AG04450 (cell line): ENCODE measurements at regions not wholly inside any gene's neighbourhood (a gene's known extent, or its start where the extent isn't known, plus 50 kb on each side); places are given as distances from the start of the nearest gene placed in this dataset.

ENCODE experiments used
- CTCF ChIA-PET: fragments of 300-600, 350-600 bp; formaldehyde crosslinking; extraction: SDS; loops from one replicate; lab custom pipeline; 2022; ENCODE audit warnings: antibody characterized with exemption, inconsistent platforms; lab: Charles Lee
- POLR2A ChIA-PET: fragments of 350-600 bp; formaldehyde crosslinking; extraction: SDS; loops from one replicate; lab custom pipeline; 2021; ENCODE audit warnings: antibody characterized with exemption, inconsistent platforms; lab: Yijun Ruan, JAX
- DNase-seq: peaks from one replicate; pipeline ENCODE4 v3.0.0-alpha.2; 2011; ENCODE audit warnings: low read depth, low spot score
- H3K27ac ChIP-seq: one replicate; pipeline ENCODE4 v1.5.1; 2012; ENCODE audit warnings: low read depth, low read length, control low read depth
- H3K27me3 ChIP-seq: one replicate; pipeline ENCODE4 v1.6.0; 2012; ENCODE audit warnings: low read length; ENCODE audit not compliant: control insufficient read depth, insufficient read depth
- H3K4me3 ChIP-seq: 2 replicates; pipeline ENCODE4 v1.5.1; 2011; ENCODE audit warnings: mild to moderate bottlenecking, low read depth, low read length, control low read depth
- H3K9me3 ChIP-seq: 2 replicates; pipeline ENCODE4 v1.5.1; 2012; ENCODE audit warnings: low read length; ENCODE audit not compliant: control insufficient read depth, insufficient read depth
- TF ChIP-seq, protein P1 (sequence below): IDR thresholded peaks from 2 replicates; pipeline ENCODE4 v1.5.1; 2011; ENCODE audit warnings: low read depth, low read length, control low read depth, inconsistent platforms

DNA sequence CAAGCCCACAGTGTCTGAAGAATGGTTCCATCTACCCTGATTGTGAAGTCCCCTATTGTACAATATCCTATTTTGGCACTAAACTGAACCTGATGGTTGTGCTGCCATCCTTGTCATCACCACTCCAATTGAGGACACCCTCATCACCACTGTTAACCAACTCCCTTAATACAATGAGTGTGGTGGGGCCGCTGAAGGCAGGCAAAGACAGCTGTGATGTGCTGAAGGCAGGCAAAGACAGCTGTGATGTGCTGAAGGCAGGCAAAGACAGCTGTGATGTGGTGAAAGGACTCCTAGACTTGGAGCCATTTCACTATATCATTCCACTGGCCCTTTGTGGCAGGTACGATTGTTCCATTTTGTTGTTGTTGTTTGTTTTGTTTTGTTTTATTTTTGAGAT, 481.6 kb downstream of the SOX6 start:
- Histone ChIP-seq H3K27ac (no peak overlapping the region), H3K27me3 (no peaks in the 10 kb centered on the region), H3K9me3 (no peaks in the 10 kb centered on the region), H3K4me3 (no peak overlapping the region)
- POLR2A ChIA-PET, result no interaction called here
- TF ChIP-seq, protein P1, sequence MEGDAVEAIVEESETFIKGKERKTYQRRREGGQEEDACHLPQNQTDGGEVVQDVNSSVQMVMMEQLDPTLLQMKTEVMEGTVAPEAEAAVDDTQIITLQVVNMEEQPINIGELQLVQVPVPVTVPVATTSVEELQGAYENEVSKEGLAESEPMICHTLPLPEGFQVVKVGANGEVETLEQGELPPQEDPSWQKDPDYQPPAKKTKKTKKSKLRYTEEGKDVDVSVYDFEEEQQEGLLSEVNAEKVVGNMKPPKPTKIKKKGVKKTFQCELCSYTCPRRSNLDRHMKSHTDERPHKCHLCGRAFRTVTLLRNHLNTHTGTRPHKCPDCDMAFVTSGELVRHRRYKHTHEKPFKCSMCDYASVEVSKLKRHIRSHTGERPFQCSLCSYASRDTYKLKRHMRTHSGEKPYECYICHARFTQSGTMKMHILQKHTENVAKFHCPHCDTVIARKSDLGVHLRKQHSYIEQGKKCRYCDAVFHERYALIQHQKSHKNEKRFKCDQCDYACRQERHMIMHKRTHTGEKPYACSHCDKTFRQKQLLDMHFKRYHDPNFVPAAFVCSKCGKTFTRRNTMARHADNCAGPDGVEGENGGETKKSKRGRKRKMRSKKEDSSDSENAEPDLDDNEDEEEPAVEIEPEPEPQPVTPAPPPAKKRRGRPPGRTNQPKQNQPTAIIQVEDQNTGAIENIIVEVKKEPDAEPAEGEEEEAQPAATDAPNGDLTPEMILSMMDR, result no peak
- CTCF ChIA-PET, result interaction anchor here (1.8 kb wide), 1 partner anchor 17 kb away, joined by 4 read pairs; no protein-coding TSS in a partner anchor
- no peak for DNase-seq

DNA sequence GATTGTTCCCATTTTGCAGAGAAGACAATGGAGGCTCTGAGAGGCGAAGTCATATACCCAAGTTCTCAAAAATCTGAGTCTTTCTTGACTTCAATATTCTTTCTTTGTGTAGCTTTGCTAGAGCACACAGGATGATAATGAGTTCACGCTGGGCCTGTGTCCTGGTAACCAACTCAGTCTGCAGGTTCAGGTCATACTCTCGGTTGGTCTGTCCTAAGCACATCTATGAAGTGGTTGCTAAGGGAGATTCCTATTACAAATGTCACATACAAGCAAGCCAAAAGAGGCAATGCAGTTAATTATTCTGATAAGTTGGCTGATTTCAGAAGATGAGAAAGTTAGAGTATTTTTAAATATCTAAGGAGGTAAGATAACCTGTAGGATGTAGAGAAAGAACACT, 481.0 kb downstream of the SOX6 start:
- Histone ChIP-seq H3K4me3 (no peak overlapping the region), H3K9me3 (no peaks in the 10 kb centered on the region), H3K27me3 (no peaks in the 10 kb centered on the region), H3K27ac (no peak overlapping the region)
- no peak for DNase-seq
- TF ChIP-seq, protein P1, result no peak
- CTCF ChIA-PET, result interaction anchor here (1.8 kb wide), 1 partner anchor 17 kb away, joined by 4 read pairs; no protein-coding TSS in a partner anchor
- POLR2A ChIA-PET, result no interaction called here

DNA sequence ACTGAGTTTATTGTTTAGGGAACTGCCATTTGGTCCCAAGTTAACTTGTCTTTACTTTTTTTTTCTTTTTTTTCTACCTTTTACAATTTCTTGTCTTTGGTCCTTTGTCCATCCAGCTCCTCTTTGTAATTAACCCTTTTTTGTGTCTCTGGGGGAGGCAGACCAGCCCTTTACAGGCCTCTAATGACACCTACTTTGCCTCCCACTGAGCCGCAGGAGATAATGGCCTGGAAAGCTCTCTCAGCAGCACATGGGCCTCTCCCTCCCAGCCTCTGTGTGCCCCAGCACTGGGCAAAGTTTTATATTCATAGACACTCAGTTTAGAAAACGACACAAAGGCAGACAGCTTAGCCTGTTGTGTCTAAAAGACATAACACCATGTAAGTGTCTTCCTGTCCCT, 480.4 kb downstream of the SOX6 start:
- no peak for DNase-seq
- H3K9me3 ChIP-seq, result no peaks in the 10 kb centered on the region
- TF ChIP-seq, protein P1, result no peak
- ChIA-PET POLR2A (no interaction called here), CTCF (interaction anchor here (0.8 to 1.8 kb wide), 3 partner anchors 16 to 57 kb away, joined by 3 to 4 read pairs (median 3); no protein-coding TSS in a partner anchor)
- H3K27me3 ChIP-seq, result no peaks in the 10 kb centered on the region
- H3K27ac ChIP-seq, result no peak overlapping the region
- no peak overlapping the region for H3K4me3 ChIP-seq

DNA sequence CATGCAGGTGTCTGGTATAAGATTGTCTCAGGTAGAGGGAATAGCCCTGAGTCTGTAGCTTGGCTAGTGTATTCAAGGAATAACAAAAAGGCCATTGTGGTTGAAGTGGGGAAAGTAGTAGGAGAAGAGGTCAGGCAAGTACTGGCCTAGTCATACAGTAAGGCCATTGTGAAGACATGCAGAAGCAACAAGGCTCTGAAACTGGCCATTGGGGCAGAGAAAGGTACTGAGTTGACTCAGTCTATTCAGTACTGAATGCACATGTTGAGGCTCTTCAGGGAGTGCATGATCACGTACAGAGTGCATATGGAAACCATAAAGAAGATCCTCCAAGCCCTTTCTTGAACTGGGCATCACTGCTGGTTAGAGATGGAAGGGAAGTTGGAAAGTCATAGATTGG, 477.6 kb downstream of the SOX6 start:
- H3K27me3 ChIP-seq, result no peaks in the 10 kb centered on the region
- no peak overlapping the region for H3K27ac ChIP-seq
- no peaks in the 10 kb centered on the region for H3K9me3 ChIP-seq
- H3K4me3 ChIP-seq, result no peak overlapping the region
- CTCF ChIA-PET, result interaction anchor here (1.1 kb wide), 1 partner anchor 735 kb away, joined by 3 read pairs; no protein-coding TSS in a partner anchor
- POLR2A ChIA-PET, result no interaction called here
- TF ChIP-seq, protein P1, result no peak
- DNase-seq, result no peak

DNA sequence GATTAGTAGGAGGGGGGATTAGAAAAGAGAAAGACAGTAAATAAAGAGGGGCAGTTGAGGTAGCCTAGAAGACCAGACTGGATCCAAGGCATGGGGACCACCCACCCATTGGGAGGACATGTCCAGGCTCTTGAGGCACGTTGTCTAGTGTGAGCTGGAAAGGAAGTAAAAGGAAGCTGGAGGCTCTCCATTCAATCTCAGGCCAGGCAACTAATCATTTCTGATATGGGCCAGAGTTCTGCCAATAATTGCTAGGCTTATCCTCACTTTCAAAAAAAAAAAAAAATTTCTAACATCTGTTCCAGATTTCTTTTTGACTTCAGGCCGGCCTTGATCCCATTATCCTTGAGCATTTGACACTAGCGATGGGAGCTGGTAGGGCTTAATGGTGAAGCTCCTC, 476.1 kb downstream of the SOX6 start:
- Histone ChIP-seq H3K27ac (no peak overlapping the region), H3K27me3 (no peaks in the 10 kb centered on the region), H3K9me3 (no peaks in the 10 kb centered on the region), H3K4me3 (no peak overlapping the region)
- DNase-seq, result no peak
- TF ChIP-seq, protein P1, result no peak
- CTCF ChIA-PET, result no interaction called here
- POLR2A ChIA-PET, result no interaction called here
